DND-41 (cell line): ENCODE measurements at regions not wholly inside any gene's neighbourhood (a gene's known extent, or its start where the extent isn't known, plus 50 kb on each side); places are given as distances from the start of the nearest gene placed in this dataset.

Experiments
- ATAC-seq: fragments of 200-7000 bp; cut with Tn5 transposase; 3 replicates; pipeline ENCODE4 v1.9.1; 2021; ENCODE audit warnings: low read depth; ENCODE audit not compliant: insufficient read depth
- DNase-seq: peaks from one replicate; pipeline ENCODE4 v3.0.0-alpha.2; 2020
- H2AFZ ChIP-seq: 2 replicates; pipeline ENCODE4 v1.6.0; 2012; ENCODE audit warnings: low read depth, low read length
- H3K27ac ChIP-seq: 2 replicates; pipeline ENCODE4 v1.5.1; 2012; ENCODE audit warnings: low read length, inconsistent platforms
- H3K27me3 ChIP-seq: fragments of 200-600 bp; sonication (generic); 2 replicates; pipeline ENCODE4 v1.6.0; 2012; ENCODE audit warnings: low read length, mild to moderate bottlenecking, inconsistent platforms; ENCODE audit not compliant: insufficient read depth, poor library complexity
- H3K36me3 ChIP-seq: 2 replicates; pipeline ENCODE4 v1.5.1; 2012; ENCODE audit warnings: low read length, inconsistent platforms; ENCODE audit not compliant: insufficient read depth
- H3K4me1 ChIP-seq: 2 replicates; pipeline ENCODE4 v1.5.1; 2012; ENCODE audit warnings: mild to moderate bottlenecking, low read length; ENCODE audit not compliant: insufficient read depth
- H3K4me2 ChIP-seq: 2 replicates; pipeline ENCODE4 v1.6.0; 2012; ENCODE audit warnings: mild to moderate bottlenecking, moderate library complexity, low read length, inconsistent platforms; ENCODE audit not compliant: insufficient read depth
- H3K4me3 ChIP-seq, 2 experiments: fragments of 200-600 bp in 1 of 2; shearing (Covaris generic) in 1 of 2; 2 replicates each; pipeline ENCODE4 v1.5.1; 2012 to 2016; ENCODE audit warnings: inconsistent platforms in 2 of 2, low read length in 2 of 2, mild to moderate bottlenecking in 2 of 2, low read depth in 1 of 2, moderate library complexity in 1 of 2
- H3K79me2 ChIP-seq: 2 replicates; pipeline ENCODE4 v1.6.0; 2012; ENCODE audit warnings: low read length, inconsistent platforms; ENCODE audit not compliant: insufficient read depth
- H3K9ac ChIP-seq: 2 replicates; pipeline ENCODE4 v1.6.0; 2012; ENCODE audit warnings: low read depth, mild to moderate bottlenecking, inconsistent platforms, low read length, moderate library complexity
- H3K9me3 ChIP-seq: 2 replicates; pipeline ENCODE4 v1.5.1; 2012; ENCODE audit warnings: low read length, moderate library complexity, mild to moderate bottlenecking, inconsistent platforms; ENCODE audit not compliant: insufficient read depth, severe bottlenecking
- H4K20me1 ChIP-seq: 2 replicates; pipeline ENCODE4 v1.6.0; 2012; ENCODE audit warnings: low read length; ENCODE audit not compliant: insufficient read depth
- EZH2 ChIP-seq: IDR thresholded peaks from 3 replicates; pipeline ENCODE4 v1.6.1; 2012; ENCODE audit warnings: borderline replicate concordance, low read depth, mild to moderate bottlenecking, moderate library complexity, low read length, inconsistent platforms; ENCODE audit not compliant: severe bottlenecking
- TF ChIP-seq, protein P1 (sequence below): IDR thresholded peaks from 2 replicates; pipeline ENCODE4 v1.5.1; 2012; ENCODE audit warnings: borderline replicate concordance, low read length, moderate library complexity, mild to moderate bottlenecking; ENCODE audit not compliant: poor library complexity, severe bottlenecking; ENCODE audit errors: extremely low read depth

DNA sequence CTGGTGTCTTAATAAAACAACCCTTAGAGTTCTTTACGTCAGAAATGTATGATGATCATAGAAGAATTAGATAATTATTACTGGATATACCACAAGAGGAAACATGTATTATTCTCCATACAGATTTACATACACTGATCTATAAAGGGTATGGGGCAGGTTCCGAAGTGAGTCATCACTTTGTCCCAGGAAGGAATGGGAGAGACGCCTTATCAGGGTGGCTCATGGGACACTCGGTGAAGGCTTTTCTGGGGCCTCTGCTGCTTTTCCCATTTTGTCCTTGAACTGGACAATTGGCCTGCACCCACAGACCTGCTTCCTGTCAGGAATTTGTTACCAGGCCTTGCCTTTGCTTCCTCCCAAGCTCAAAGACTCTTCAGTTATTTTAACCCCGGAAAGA, 233.8 kb upstream of the RUNX1 start:
- H2AFZ ChIP-seq = no peak overlapping the region
- no peaks in the 10 kb centered on the region for H3K79me2 ChIP-seq
- no peak for DNase-seq

DNA sequence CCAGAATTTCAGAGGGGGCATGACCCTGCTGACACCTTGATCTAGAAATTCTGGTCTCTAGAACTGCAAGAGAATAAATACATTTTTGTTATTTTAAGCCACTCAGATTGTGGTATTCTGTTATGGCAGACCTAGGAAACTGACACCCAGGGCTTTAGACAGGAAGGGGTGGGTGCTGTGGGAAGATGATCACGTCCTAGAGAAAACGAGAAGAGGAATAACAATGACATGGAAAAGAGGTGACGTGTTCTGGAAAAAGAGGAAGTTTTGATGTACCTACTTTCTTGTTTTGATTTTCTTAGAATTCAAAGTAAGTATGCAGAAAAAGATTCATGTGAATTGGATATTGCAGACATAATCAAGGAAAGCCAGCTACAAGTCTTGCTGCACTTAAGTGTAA, 232.9 kb upstream of the RUNX1 start:
- Histone ChIP-seq H4K20me1 (no peaks in the 10 kb centered on the region), H3K4me2 (no peak overlapping the region), H3K9me3 (no peaks in the 10 kb centered on the region), H3K4me3 (no peak overlapping the region), H3K4me1 (peaks cover 15% of the 10 kb centered on the region), H2AFZ (no peak overlapping the region), H3K36me3 (no peaks in the 10 kb centered on the region), H3K9ac (no peak overlapping the region), H3K27me3 (no peaks in the 10 kb centered on the region), H3K27ac (no peak overlapping the region), H3K79me2 (no peaks in the 10 kb centered on the region)
- DNase-seq (no peak), ATAC-seq (no peak)
- TF ChIP-seq, protein P1, sequence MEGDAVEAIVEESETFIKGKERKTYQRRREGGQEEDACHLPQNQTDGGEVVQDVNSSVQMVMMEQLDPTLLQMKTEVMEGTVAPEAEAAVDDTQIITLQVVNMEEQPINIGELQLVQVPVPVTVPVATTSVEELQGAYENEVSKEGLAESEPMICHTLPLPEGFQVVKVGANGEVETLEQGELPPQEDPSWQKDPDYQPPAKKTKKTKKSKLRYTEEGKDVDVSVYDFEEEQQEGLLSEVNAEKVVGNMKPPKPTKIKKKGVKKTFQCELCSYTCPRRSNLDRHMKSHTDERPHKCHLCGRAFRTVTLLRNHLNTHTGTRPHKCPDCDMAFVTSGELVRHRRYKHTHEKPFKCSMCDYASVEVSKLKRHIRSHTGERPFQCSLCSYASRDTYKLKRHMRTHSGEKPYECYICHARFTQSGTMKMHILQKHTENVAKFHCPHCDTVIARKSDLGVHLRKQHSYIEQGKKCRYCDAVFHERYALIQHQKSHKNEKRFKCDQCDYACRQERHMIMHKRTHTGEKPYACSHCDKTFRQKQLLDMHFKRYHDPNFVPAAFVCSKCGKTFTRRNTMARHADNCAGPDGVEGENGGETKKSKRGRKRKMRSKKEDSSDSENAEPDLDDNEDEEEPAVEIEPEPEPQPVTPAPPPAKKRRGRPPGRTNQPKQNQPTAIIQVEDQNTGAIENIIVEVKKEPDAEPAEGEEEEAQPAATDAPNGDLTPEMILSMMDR = no peak
- TF ChIP-seq EZH2 = no peak

More for the DNA sequence above, 233.8 kb upstream of the RUNX1 start:
- TF ChIP-seq, protein P1 = no peak
- TF ChIP-seq EZH2 = no peak
- H3K27me3 ChIP-seq = no peaks in the 10 kb centered on the region
- no peak overlapping the region for H3K9ac ChIP-seq
- H3K4me3 ChIP-seq = no peak overlapping the region
- H3K27ac ChIP-seq = no peak overlapping the region
- H3K9me3 ChIP-seq = peaks cover 8% of the 10 kb centered on the region
- no peak overlapping the region for H3K4me2 ChIP-seq
- peaks cover 13% of the 10 kb centered on the region for H3K4me1 ChIP-seq
- H3K36me3 ChIP-seq = no peaks in the 10 kb centered on the region
- ATAC-seq = no peak
- H4K20me1 ChIP-seq = no peaks in the 10 kb centered on the region

DNA sequence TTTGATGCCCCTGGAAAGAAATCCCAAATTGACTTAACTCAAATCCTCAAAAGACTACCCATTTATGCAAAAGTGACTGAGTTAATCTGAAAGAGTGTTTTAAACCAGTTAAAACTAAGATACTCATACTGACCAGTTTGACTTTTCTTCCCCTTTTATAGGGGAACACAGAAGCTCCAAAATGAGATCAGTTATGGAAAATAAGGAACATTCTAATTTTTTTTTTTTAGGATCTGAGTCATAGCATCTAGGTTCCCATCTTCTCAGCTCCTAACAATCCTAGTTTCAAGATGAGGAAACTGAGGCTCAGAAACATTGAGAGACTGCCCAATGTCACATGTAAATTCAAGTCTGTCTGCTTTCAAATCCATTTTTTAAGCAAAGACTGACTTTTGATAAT, 231.1 kb upstream of the RUNX1 start:
- Histone ChIP-seq H3K79me2 (no peaks in the 10 kb centered on the region), H3K4me1 (peaks cover 19% of the 10 kb centered on the region), H3K9me3 (no peaks in the 10 kb centered on the region), H3K27me3 (no peaks in the 10 kb centered on the region), H2AFZ (no peak overlapping the region), H3K36me3 (no peaks in the 10 kb centered on the region), H3K27ac (no peak overlapping the region), H4K20me1 (no peaks in the 10 kb centered on the region), H3K9ac (no peak overlapping the region), H3K4me3 (no peak overlapping the region), H3K4me2 (no peak overlapping the region)
- TF ChIP-seq, protein P1 = no peak
- TF ChIP-seq EZH2 = no peak
- DNase-seq = no peak
- ATAC-seq = no peak

DNA sequence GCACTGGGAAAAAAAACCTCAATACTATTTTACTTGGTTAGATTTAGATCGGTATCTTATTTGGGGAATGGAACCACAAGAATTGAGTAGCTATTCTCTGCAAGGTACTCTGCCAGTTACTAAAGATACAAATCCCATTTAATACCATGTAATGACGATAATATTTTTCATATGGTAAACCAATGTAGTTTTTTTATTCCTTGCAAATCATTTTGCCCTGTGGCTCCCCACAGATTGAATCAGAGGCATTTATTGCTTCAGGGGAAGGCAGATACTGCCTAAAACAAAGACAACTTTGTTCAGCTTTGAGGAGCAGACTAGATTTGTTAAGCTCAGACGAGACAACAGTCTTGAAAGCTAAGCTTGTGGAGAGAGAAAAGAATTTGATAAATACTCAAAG, 226.7 kb upstream of the RUNX1 start:
- Histone ChIP-seq H3K4me1 (peaks cover 6% of the 10 kb centered on the region; the same call in 1 of the 2 replicates), H3K36me3 (no peaks in the 10 kb centered on the region), H2AFZ (no peak overlapping the region), H3K79me2 (no peaks in the 10 kb centered on the region), H3K27ac (no peak overlapping the region), H3K4me2 (no peak overlapping the region), H3K9ac (no peak overlapping the region), H3K27me3 (no peaks in the 10 kb centered on the region), H3K4me3 (no peak overlapping the region), H4K20me1 (no peaks in the 10 kb centered on the region), H3K9me3 (no peaks in the 10 kb centered on the region)
- TF ChIP-seq, protein P1 = no peak
- TF ChIP-seq EZH2 = no peak
- ATAC-seq = no peak
- DNase-seq = no peak
